HUES64 (cell line): ENCODE measurements at regions not wholly inside any gene's neighbourhood (a gene's known extent, or its start where the extent isn't known, plus 50 kb on each side); places are given as distances from the start of the nearest gene placed in this dataset.
"Not testable (repeated sequence)": the region's sequence is repeated elsewhere in the genome, so short reads cannot be mapped to it uniquely, and the experiment has no call there.

Experiments used
- H3K27ac ChIP-seq: 2 replicates; pipeline ENCODE4 v1.7.0; 2013; ENCODE audit warnings: low read depth, low read length, inconsistent platforms
- H3K27me3 ChIP-seq: 2 replicates; pipeline ENCODE4 v1.6.1; 2013; ENCODE audit warnings: mild to moderate bottlenecking, low read length; ENCODE audit not compliant: insufficient read depth
- H3K36me3 ChIP-seq: 2 replicates; pipeline ENCODE4 v1.6.1; 2013; ENCODE audit warnings: mild to moderate bottlenecking, low read length; ENCODE audit not compliant: insufficient read depth
- H3K4me1 ChIP-seq: 2 replicates; pipeline ENCODE4 v1.6.1; 2013; ENCODE audit warnings: mild to moderate bottlenecking, low read length, moderate library complexity; ENCODE audit not compliant: insufficient read depth
- H3K4me3 ChIP-seq: 2 replicates; pipeline ENCODE4 v1.5.1; 2013; ENCODE audit warnings: mild to moderate bottlenecking, low read length, moderate library complexity
- H3K9ac ChIP-seq: 2 replicates; pipeline ENCODE4 v1.6.1; 2013; ENCODE audit warnings: mild to moderate bottlenecking, low read depth, low read length
- H3K9me3 ChIP-seq: 2 replicates; pipeline ENCODE4 v1.6.1; 2013; ENCODE audit warnings: low read depth, low read length; ENCODE audit not compliant: insufficient read depth
- WGBS: fragments of 150-250, 120-280 bp; methylation state at CpG from one replicate; pipeline ENCODE4 v1.1.7; 2013; ENCODE audit warnings: missing lambda C conversion rate; 5-methylcytosine and 5-hydroxymethylcytosine counted together

- H3K27ac ChIP-seq, H3K9ac ChIP-seq, H3K27me3 ChIP-seq, H3K36me3 ChIP-seq, H3K9me3 ChIP-seq, H3K4me3 ChIP-seq: not testable (repeated sequence)
- WGBS, result 95% methylated on average over 9 of the region's 9 CpGs
- H3K4me1 ChIP-seq, result peaks cover 17% of the 10 kb centered on the region
Measured at GRCh38 chr12:46474385-46474784, 101.8 kb upstream of the SLC38A2 start.

DNA sequence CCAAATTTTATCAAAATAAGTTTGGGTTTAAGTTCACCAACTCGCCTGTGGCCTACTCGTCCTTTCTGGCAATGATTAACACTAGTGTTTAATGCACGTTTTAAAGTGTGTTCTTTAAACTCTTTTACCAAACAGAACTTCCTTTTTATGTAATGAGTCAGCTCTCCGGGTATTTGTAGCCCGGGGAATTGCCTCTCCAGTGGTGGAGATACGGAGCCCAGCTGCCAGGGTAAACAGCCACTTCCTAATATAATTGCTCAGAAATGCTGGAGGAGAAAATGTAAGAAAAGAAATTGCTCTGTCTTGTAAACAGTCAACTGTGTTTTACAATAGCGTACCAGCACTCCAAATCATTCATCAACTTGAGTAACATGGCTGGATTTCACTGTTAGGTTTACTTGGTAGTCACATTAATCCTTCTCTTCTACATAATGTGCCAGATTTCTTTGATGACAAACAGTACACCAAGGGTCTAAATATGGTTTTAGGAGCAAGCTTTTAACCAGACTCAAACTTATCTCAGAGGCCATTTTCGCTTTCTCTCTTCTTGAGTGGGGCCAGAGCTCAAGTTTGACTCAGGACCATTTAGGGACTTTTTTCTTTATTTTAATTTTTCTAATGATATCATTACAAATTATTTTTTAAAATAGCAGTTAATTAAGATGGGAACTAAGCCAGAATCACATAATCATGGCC, 101.2 kb upstream of the SLC38A2 start:
- H3K27ac ChIP-seq, result no peak overlapping the region; the same call in 1 of the 2 replicates
- no peak overlapping the region for H3K4me3 ChIP-seq
- no peaks in the 10 kb centered on the region for H3K36me3 ChIP-seq
- no peaks in the 10 kb centered on the region for H3K27me3 ChIP-seq
- H3K4me1 ChIP-seq, result peaks cover 19% of the 10 kb centered on the region
- WGBS, result 56% methylated on average over 8 of the region's 8 CpGs
- H3K9ac ChIP-seq, result no peak overlapping the region
- no peaks in the 10 kb centered on the region for H3K9me3 ChIP-seq

DNA sequence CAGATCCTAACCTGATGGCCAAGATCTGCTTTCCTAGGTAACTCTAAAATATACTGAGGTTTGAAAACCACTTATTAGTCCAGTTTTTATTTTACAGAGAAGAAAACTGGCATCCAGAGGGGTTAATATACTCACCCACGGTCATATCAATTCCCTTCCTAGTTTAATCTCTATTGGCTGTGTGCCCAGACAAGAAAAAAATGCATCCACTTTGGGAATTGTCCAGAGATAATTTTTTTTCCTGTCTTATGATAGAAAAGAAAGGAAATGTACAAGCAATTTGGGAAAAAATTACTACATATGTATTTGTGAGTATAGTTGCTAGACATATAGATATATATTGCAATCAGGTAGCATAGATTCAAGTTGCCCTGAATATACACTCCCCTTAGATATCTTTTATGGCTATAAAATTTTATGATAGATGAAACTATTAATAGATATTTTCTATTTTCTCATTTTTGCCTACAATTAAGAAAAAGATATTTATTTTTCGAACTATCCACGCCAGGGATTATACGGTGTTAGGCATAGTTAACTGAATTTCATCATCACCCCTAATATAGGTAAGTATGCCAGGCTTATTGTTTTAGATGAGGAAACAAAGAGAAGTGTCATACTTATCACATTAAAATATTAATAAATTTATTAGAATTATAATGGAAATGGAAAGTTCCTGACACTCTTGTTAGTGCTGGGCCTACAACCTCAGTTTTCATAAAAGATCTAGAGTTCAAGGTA, 100.5 kb upstream of the SLC38A2 start:
- no peak overlapping the region for H3K4me3 ChIP-seq
- H3K9ac ChIP-seq, result no peak overlapping the region
- no peaks in the 10 kb centered on the region for H3K9me3 ChIP-seq
- H3K27me3 ChIP-seq, result no peaks in the 10 kb centered on the region
- WGBS, result 92% methylated on average over 1 of the region's 4 CpGs
- H3K36me3 ChIP-seq, result no peaks in the 10 kb centered on the region
- H3K27ac ChIP-seq, result no peak overlapping the region; the same call in 1 of the 2 replicates
- H3K4me1 ChIP-seq, result peaks cover 19% of the 10 kb centered on the region

DNA sequence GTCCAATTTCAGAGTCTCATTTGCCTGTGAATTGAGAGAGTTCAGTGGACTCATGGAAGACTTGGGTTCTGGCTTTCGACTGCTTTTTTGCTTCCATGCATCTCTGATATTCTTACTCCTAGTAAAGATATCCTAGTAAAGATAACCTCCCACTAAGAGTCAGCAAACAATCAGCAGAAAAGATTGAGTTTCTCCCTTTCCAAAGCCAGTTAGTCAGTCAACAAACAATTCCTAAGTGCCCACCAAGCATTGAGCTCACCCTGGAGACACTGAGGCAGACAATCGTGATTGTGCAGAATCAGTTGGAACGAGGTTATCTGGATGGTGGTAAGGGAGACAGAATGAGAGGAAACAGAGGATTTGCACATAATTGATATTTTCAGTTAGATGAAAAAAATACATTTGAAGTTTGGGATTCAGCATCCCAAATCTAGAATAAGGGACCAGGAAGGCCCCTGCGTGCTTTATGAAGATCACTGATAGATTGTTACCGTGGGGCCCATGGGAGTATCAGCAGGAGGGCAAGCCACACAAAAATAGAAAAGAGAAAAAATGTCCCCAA, 99.7 kb upstream of the SLC38A2 start:
- no peak overlapping the region for H3K4me3 ChIP-seq
- no peaks in the 10 kb centered on the region for H3K36me3 ChIP-seq
- no peak overlapping the region for H3K9ac ChIP-seq
- H3K27me3 ChIP-seq, result no peaks in the 10 kb centered on the region
- no peak overlapping the region for H3K27ac ChIP-seq
- H3K4me1 ChIP-seq, result peaks cover 19% of the 10 kb centered on the region
- 92% methylated on average over 5 of the region's 5 CpGs for WGBS
- H3K9me3 ChIP-seq, result no peaks in the 10 kb centered on the region

GRCh38 chr12:46471404-46471803, 98.8 kb upstream of the SLC38A2 start:
- 97% methylated on average over 2 of the region's 2 CpGs for WGBS
- Histone ChIP-seq H3K4me3 (no peak overlapping the region), H3K9ac (no peak overlapping the region), H3K4me1 (peaks cover 19% of the 10 kb centered on the region), H3K9me3 (no peaks in the 10 kb centered on the region), H3K27ac (no peak overlapping the region), H3K36me3 (no peaks in the 10 kb centered on the region), H3K27me3 (no peaks in the 10 kb centered on the region)

GRCh38 chr12:46470975-46471374, 98.4 kb upstream of the SLC38A2 start:
- no peak overlapping the region for H3K9ac ChIP-seq
- H3K4me1 ChIP-seq, result peaks cover 19% of the 10 kb centered on the region

GRCh38 chr12:46470036-46470627, 97.6 kb upstream of the SLC38A2 start:
- Histone ChIP-seq H3K9me3 (peaks cover under 1% of the 10 kb centered on the region; the same call in 1 of the 2 replicates), H3K9ac (no peak overlapping the region), H3K27me3 (no peaks in the 10 kb centered on the region), H3K4me3 (no peak overlapping the region), H3K36me3 (no peaks in the 10 kb centered on the region), H3K27ac (no peak overlapping the region), H3K4me1 (peaks cover 19% of the 10 kb centered on the region)
- WGBS, result 95% methylated on average over 5 of the region's 6 CpGs

More at GRCh38 chr12:46470975-46471374, 98.4 kb upstream of the SLC38A2 start:
- Histone ChIP-seq H3K27ac (no peak overlapping the region), H3K27me3 (no peaks in the 10 kb centered on the region), H3K36me3 (no peaks in the 10 kb centered on the region), H3K9me3 (no peaks in the 10 kb centered on the region), H3K4me3 (no peak overlapping the region)
- WGBS, result 89% methylated on average over 1 of the region's 1 CpG

GRCh38 chr12:46468813-46469212, 96.2 kb upstream of the SLC38A2 start:
- Histone ChIP-seq H3K27me3 (no peaks in the 10 kb centered on the region), H3K4me1 (peaks cover 15% of the 10 kb centered on the region), H3K4me3 (no peak overlapping the region), H3K9me3 (peaks cover 7% of the 10 kb centered on the region; the same call in 1 of the 2 replicates), H3K27ac (no peak overlapping the region), H3K9ac (no peak overlapping the region), H3K36me3 (no peaks in the 10 kb centered on the region)
- 96% methylated on average over 4 of the region's 4 CpGs for WGBS

- Histone ChIP-seq H3K36me3 (no peaks in the 10 kb centered on the region), H3K9me3 (peaks cover 7% of the 10 kb centered on the region; the same call in 1 of the 2 replicates), H3K27ac (no peak overlapping the region), H3K4me1 (peaks cover 9% of the 10 kb centered on the region; the same call in 1 of the 2 replicates), H3K9ac (no peak overlapping the region), H3K27me3 (no peaks in the 10 kb centered on the region), H3K4me3 (no peak overlapping the region)
- 96% methylated on average over 6 of the region's 6 CpGs for WGBS
Measured at GRCh38 chr12:46468160-46468559, 95.6 kb upstream of the SLC38A2 start.

GRCh38 chr12:46465307-46465706, 92.7 kb upstream of the SLC38A2 start:
- peaks cover 4% of the 10 kb centered on the region; the same call in 1 of the 2 replicates for H3K4me1 ChIP-seq
- H3K4me3 ChIP-seq, result no peak overlapping the region
- peaks cover 7% of the 10 kb centered on the region; the same call in 1 of the 2 replicates for H3K9me3 ChIP-seq
- no peaks in the 10 kb centered on the region for H3K36me3 ChIP-seq
- no peak overlapping the region for H3K9ac ChIP-seq
- H3K27me3 ChIP-seq, result no peaks in the 10 kb centered on the region
- no peak overlapping the region for H3K27ac ChIP-seq

DNA sequence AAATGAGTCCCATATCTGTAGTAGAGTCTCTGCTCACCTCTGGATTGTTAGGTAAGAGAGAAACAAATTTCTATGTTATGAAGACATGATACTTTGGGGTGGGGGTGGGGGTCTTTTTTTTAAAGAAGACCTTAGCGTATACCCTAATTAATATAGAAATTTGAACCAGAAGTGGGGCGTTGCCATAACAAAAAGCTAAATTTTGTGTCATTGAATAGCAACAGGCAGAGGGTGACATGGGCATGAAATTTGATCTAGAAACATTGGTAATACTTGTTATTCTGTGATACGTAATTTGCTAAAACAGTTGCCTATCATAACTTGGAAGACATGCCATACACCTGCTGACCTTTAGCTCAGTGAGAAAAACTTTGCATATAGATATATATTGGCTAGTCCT, 92.3 kb upstream of the SLC38A2 start:
- Histone ChIP-seq H3K27ac (no peak overlapping the region), H3K27me3 (no peaks in the 10 kb centered on the region), H3K36me3 (no peaks in the 10 kb centered on the region), H3K9me3 (peaks cover 7% of the 10 kb centered on the region; the same call in 1 of the 2 replicates), H3K4me3 (no peak overlapping the region), H3K4me1 (peaks cover 8% of the 10 kb centered on the region; the same call in 1 of the 2 replicates), H3K9ac (no peak overlapping the region)
- WGBS, result 95% methylated on average over 3 of the region's 3 CpGs
